GM12878 (cell line): ENCODE measurements at regions not wholly inside any gene's neighbourhood (a gene's known extent, or its start where the extent isn't known, plus 50 kb on each side); places are given as distances from the start of the nearest gene placed in this dataset.

Experiments
- ATAC-seq: fragments of 200-7000 bp; cut with Tn5 transposase; 3 replicates; pipeline ENCODE4 v1.9.1; 2020; ENCODE audit warnings: mild to moderate bottlenecking, moderate library complexity
- BruUV-seq: library from RNA; stranded (reverse); fragments of 400-500 nt; replicated peaks from 2 replicates; lab custom pipeline; 2021; lab: Mats Ljungman, UMichigan
- CTCF ChIA-PET: fragments of 300-600 bp; sonication (Branson Sonifier 250); formaldehyde crosslinking; extraction: SDS; loops from one replicate; lab custom pipeline; 2021; ENCODE audit warnings: inconsistent platforms; lab: Yijun Ruan, JAX
- POLR2A ChIA-PET: fragments of 350-600 bp; formaldehyde crosslinking; extraction: SDS; loops from one replicate; lab custom pipeline; 2021; ENCODE audit warnings: inconsistent platforms; lab: Charles Lee
- RAD21 ChIA-PET: fragments of 300-600 bp; sonication (Branson Sonifier 250); formaldehyde crosslinking; loops from one replicate; lab custom pipeline; 2023; ENCODE audit warnings: antibody characterized with exemption; ENCODE audit not compliant: unreplicated experiment; lab: Charles Lee
- SMC1A ChIA-PET: fragments of 300-600 bp; sonication (Branson Sonifier 250); formaldehyde crosslinking; loops from one replicate; lab custom pipeline; 2023; ENCODE audit not compliant: unreplicated experiment, uncharacterized antibody; lab: Charles Lee
- DNase-seq: peaks from one replicate; pipeline ENCODE4 v3.0.0-alpha.2; 2011; ENCODE audit warnings: low read depth, low spot score
- FAIRE-seq: peaks from 3 replicates; lab custom pipeline; 2011; peaks lifted over from hg19 to GRCh38; lab: Jason Lieb, UNC
- H2AFZ ChIP-seq: 2 replicates; pipeline ENCODE4 v1.6.0; 2011; ENCODE audit warnings: low read depth, low read length, control low read depth; ENCODE audit not compliant: control insufficient read depth
- H3K27ac ChIP-seq: 2 replicates; pipeline ENCODE4 v1.5.1; 2011; ENCODE audit warnings: control low read depth; ENCODE audit not compliant: control insufficient read depth, insufficient read depth
- H3K27me3 ChIP-seq, 2 experiments: replicated peaks in 1 of 2; 2 replicates each; pipeline versions ENCODE4 v1.6.0 to v1.6.1; 2011; ENCODE audit warnings: low read length in 1 of 2; ENCODE audit not compliant: control insufficient read depth in 2 of 2, insufficient read depth in 2 of 2
- H3K36me3 ChIP-seq, 2 experiments: 2 replicates each; pipeline ENCODE4 v1.5.1; 2011; ENCODE audit warnings: low read length in 1 of 2; ENCODE audit not compliant: control insufficient read depth in 2 of 2, insufficient read depth in 2 of 2
- H3K4me1 ChIP-seq: 2 replicates; pipeline ENCODE4 v1.6.1; 2011; ENCODE audit warnings: mild to moderate bottlenecking, low read length, moderate library complexity, mixed read lengths; ENCODE audit not compliant: control insufficient read depth, insufficient read depth
- H3K4me2 ChIP-seq: 2 replicates; pipeline ENCODE4 v1.6.0; 2011; ENCODE audit warnings: control low read depth; ENCODE audit not compliant: control insufficient read depth, insufficient read depth
- H3K4me3 ChIP-seq: fragments of 200-600 bp; sonication (generic); 2 replicates; pipeline ENCODE4 v1.5.1; 2016
- H3K79me2 ChIP-seq: 2 replicates; pipeline ENCODE4 v1.6.0; 2011; ENCODE audit warnings: low read length; ENCODE audit not compliant: control insufficient read depth, insufficient read depth
- H3K9ac ChIP-seq: 2 replicates; pipeline ENCODE4 v1.8.0; 2011; ENCODE audit warnings: low read length, control low read depth, mixed read lengths; ENCODE audit not compliant: control insufficient read depth, insufficient read depth
- H3K9me3 ChIP-seq: replicated peaks from 3 replicates; pipeline ENCODE4 v1.5.1; 2011; ENCODE audit warnings: mild to moderate bottlenecking, low read length; ENCODE audit not compliant: control insufficient read depth, insufficient read depth
- H4K20me1 ChIP-seq: 2 replicates; pipeline ENCODE4 v1.6.0; 2011; ENCODE audit not compliant: control insufficient read depth, insufficient read depth
- ASH2L ChIP-seq: fragments of 300-600, 200-600 bp; sonication (generic); IDR thresholded peaks from 2 replicates; pipeline ENCODE4 v1.6.1; 2017; ENCODE audit warnings: low read depth, mild to moderate bottlenecking, borderline replicate concordance
- CEBPB ChIP-seq, 2 experiments: fragments of 150-350 bp in 1 of 2; IDR thresholded peaks; 2 replicates each; pipeline ENCODE4 v1.6.1; 2012 to 2014; ENCODE audit warnings: low read depth in 2 of 2, low read length in 2 of 2, borderline replicate concordance in 1 of 2, inconsistent platforms in 1 of 2
- GABPA ChIP-seq: IDR thresholded peaks from 2 replicates; pipeline ENCODE4 v1.6.1; 2014; ENCODE audit warnings: antibody characterized with exemption, low read depth, mild to moderate bottlenecking, inconsistent platforms
- WRNIP1 ChIP-seq: IDR thresholded peaks from 2 replicates; pipeline ENCODE4 v1.6.1; 2011; ENCODE audit warnings: low read depth, low read length, improper control_type of control experiment, borderline replicate concordance
- WGBS: methylation state at CpG from one replicate; pipeline ENCODE4 v1.1.6; 2016; ENCODE audit warnings: low lambda C conversion rate; ENCODE audit not compliant: insufficient replicate concordance, insufficient coverage; ENCODE audit errors: missing lambda C conversion rate; 5-methylcytosine and 5-hydroxymethylcytosine counted together
- in situ Hi-C: fragments of 300-500 bp; cut with MboI; formaldehyde crosslinking; loops from 9 replicates; pipeline ENCODE4 v1.14.3; 2018; ENCODE audit warnings: mixed read lengths
- intact Hi-C: fragments of 100-400 bp; cut with micrococcal nuclease; formaldehyde crosslinking; loops from one replicate; pipeline ENCODE4 v1.14.2; 2022; ENCODE audit not compliant: unreplicated experiment
- TF ChIP-seq, protein P1 (sequence below): fragments of 450-650 bp; IDR thresholded peaks from 2 replicates; pipeline ENCODE4 v1.6.1; 2016; ENCODE audit warnings: mild to moderate bottlenecking

DNA sequence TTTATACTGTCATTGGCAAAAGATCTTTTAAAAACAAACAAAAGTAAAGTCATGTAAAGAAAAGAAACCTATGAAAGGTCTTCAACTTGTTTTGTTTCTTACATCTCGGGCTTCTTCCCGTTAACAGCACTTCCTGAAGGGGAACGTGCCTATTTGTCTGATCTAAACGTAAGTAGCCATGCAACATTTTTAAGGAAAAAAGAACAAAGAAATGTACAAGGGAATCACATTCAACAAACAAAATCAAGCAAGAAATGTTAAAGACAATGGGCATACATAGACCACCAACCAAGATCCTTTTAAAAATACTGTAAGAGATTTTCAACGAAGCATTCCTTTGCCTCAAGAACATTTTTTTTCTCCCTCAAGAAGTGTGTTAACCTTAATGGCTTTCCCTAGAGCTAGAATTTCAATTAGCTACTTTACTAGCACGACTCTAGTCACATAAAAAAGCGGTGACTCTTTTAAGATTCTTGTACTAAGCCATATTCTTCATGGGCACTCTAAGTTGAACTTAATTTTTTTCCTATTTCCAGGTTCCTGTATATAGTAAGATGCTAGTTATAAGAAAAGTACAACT is 112.0 kb upstream of the TTC29 start:
- intact Hi-C loops: no loop called here
- Histone ChIP-seq H3K9me3 (no peaks in the 10 kb centered on the region), H3K27me3 (no peaks in the 10 kb centered on the region), H3K4me1 (no peaks in the 10 kb centered on the region), H3K79me2 (no peaks in the 10 kb centered on the region), H4K20me1 (no peaks in the 10 kb centered on the region), H3K36me3 (no peaks in the 10 kb centered on the region), H3K4me3 (peak overlapping the region; percentile 42; the same call in 1 of the 2 replicates)
- POLR2A ChIA-PET: no interaction called here
- RAD21 ChIA-PET: no interaction called here
- in situ Hi-C loops: no loop called here
- ATAC-seq (peak; percentile 28; the same call in 1 of the 3 replicates), FAIRE-seq (peak; percentile 49)
- BruUV-seq: no TSS peak
- SMC1A ChIA-PET: interaction anchor here (1.4 kb wide), 1 partner anchor 39 kb away, joined by 7 read pairs; no protein-coding TSS in a partner anchor
- no peak for TF ChIP-seq CEBPB (IDR thresholded peaks at IDR 0.05; ENCODE audit: borderline replicate concordance in 1 of 2, low read depth in 2 of 2, low read length in 2 of 2)
- 0 out of 2 replicates have a peak, but pooled peaks have one; percentile 4 for TF ChIP-seq GABPA
- TF ChIP-seq ASH2L: 0 out of 2 replicates have a peak, but pooled peaks have one; percentile 22
- TF ChIP-seq, all 136 proteins: peak for 2
- Histone ChIP-seq H3K4me2 (peak overlapping the region; percentile 28), H3K27ac (no peak overlapping the region), H3K9ac (no peak overlapping the region), H2AFZ (peak overlapping the region; percentile 78)
- CTCF ChIA-PET: interaction anchor here (1.0 to 1.3 kb wide), 2 partner anchors 37 to 39 kb away, joined by 3 to 7 read pairs; no protein-coding TSS in a partner anchor
- WGBS: 43% methylated on average over 7 of the region's 7 CpGs
- no peak for DNase-seq

DNA sequence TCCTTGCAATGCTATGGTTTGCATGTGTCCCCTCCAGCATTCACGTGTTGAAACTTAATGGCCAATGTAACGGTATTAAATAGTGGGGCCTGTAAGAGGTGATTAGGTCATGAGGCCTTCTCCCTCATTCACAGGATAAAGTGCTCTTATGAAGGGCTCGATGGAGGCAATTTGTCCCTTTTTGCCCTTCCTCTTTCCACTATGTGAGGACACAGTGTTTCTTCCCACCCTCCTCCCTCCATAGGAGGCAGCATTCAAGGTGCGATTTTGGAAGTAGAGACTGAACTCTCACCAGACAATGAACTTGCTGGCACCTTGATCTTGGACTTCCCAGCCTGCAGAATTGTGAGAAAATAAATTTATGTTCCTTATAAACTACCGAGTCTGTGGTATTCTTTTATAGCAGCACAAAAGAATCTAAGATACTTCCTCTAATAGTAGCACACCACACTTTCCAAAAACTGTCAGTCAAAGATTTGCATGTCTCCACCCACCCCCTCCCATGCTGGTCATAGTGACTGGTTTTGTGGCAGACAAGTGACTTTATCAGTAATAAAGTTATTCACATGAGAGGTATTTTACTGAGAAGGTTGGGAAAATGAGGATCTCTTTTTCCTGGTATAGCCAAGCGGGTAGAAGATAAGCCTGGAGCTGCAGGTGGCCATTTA is 113.5 kb upstream of the TTC29 start:
- H3K9ac ChIP-seq: no peak overlapping the region
- DNase-seq (no peak), ATAC-seq (0 out of 3 replicates have a peak, but pooled peaks have one; percentile 34), FAIRE-seq (no peak)
- ChIA-PET CTCF (no interaction called here), POLR2A (no interaction called here), SMC1A (interaction anchor here (1.1 kb wide), 1 partner anchor 16 kb away, joined by 4 read pairs; no protein-coding TSS in a partner anchor), RAD21 (no interaction called here)
- intact Hi-C loops: no loop called here
- H4K20me1 ChIP-seq: no peaks in the 10 kb centered on the region
- WGBS: 49% methylated on average over 6 of the region's 6 CpGs
- no peaks in the 10 kb centered on the region for H3K79me2 ChIP-seq
- no peak overlapping the region for H2AFZ ChIP-seq
- H3K9me3 ChIP-seq: no peaks in the 10 kb centered on the region
- H3K4me3 ChIP-seq: no peak overlapping the region
- H3K4me1 ChIP-seq: no peaks in the 10 kb centered on the region
- no peak overlapping the region for H3K4me2 ChIP-seq
- no TSS peak for BruUV-seq
- no peaks in the 10 kb centered on the region for H3K27me3 ChIP-seq
- no peak for TF ChIP-seq WRNIP1
- TF ChIP-seq, protein P1, sequence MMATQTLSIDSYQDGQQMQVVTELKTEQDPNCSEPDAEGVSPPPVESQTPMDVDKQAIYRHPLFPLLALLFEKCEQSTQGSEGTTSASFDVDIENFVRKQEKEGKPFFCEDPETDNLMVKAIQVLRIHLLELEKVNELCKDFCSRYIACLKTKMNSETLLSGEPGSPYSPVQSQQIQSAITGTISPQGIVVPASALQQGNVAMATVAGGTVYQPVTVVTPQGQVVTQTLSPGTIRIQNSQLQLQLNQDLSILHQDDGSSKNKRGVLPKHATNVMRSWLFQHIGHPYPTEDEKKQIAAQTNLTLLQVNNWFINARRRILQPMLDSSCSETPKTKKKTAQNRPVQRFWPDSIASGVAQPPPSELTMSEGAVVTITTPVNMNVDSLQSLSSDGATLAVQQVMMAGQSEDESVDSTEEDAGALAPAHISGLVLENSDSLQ: peak; percentile 74
- TF ChIP-seq, all 136 proteins: peak for 1
- Histone ChIP-seq H3K36me3 (no peaks in the 10 kb centered on the region), H3K27ac (no peak overlapping the region)
- in situ Hi-C loops: no loop called here
